Endothelial cell (in vitro differentiated cells): ENCODE measurements at regions not wholly inside any gene's neighbourhood (a gene's known extent, or its start where the extent isn't known, plus 50 kb on each side); places are given as distances from the start of the nearest gene placed in this dataset.

Experiments used
- DNase-seq: peaks from one replicate; pipeline ENCODE4 v3.0.0; 2021; ENCODE audit warnings: low spot score
- H3K27ac Mint-ChIP-seq: one replicate; pipeline ENCODE4 v1.8.0; 2021; ENCODE audit warnings: mixed read lengths, inconsistent platforms; ENCODE audit not compliant: unreplicated experiment
- H3K27me3 Mint-ChIP-seq: one replicate; pipeline ENCODE4 v1.8.0; 2021; ENCODE audit warnings: mild to moderate bottlenecking, moderate library complexity, mixed read lengths, inconsistent platforms; ENCODE audit not compliant: unreplicated experiment
- H3K36me3 Mint-ChIP-seq: one replicate; pipeline ENCODE4 v1.8.0; 2021; ENCODE audit warnings: mild to moderate bottlenecking, low read depth, mixed read lengths, inconsistent platforms; ENCODE audit not compliant: unreplicated experiment
- H3K4me1 Mint-ChIP-seq: one replicate; pipeline ENCODE4 v1.8.0; 2021; ENCODE audit warnings: mild to moderate bottlenecking, mixed read lengths, inconsistent platforms; ENCODE audit not compliant: unreplicated experiment
- H3K4me3 Mint-ChIP-seq: one replicate; pipeline ENCODE4 v1.8.0; 2021; ENCODE audit warnings: mild to moderate bottlenecking, mixed read lengths, inconsistent platforms; ENCODE audit not compliant: unreplicated experiment
- H3K9me3 Mint-ChIP-seq: one replicate; pipeline ENCODE4 v1.8.0; 2021; ENCODE audit warnings: mixed read lengths, inconsistent platforms; ENCODE audit not compliant: unreplicated experiment
- TF ChIP-seq, protein P1 (sequence below): fragments of 200-600 bp; sonication (generic); IDR thresholded peaks from one replicate; pipeline ENCODE4 v1.5.0; 2021; ENCODE audit warnings: antibody characterized with exemption; ENCODE audit not compliant: unreplicated experiment

GRCh38 chr12:72966684-72967083 is 694.5 kb downstream of the TRHDE start:
- H3K4me3 Mint-ChIP-seq = no peak overlapping the region
- no peaks in the 10 kb centered on the region for H3K9me3 Mint-ChIP-seq
- no peak overlapping the region for H3K27ac Mint-ChIP-seq
- TF ChIP-seq, protein P1, sequence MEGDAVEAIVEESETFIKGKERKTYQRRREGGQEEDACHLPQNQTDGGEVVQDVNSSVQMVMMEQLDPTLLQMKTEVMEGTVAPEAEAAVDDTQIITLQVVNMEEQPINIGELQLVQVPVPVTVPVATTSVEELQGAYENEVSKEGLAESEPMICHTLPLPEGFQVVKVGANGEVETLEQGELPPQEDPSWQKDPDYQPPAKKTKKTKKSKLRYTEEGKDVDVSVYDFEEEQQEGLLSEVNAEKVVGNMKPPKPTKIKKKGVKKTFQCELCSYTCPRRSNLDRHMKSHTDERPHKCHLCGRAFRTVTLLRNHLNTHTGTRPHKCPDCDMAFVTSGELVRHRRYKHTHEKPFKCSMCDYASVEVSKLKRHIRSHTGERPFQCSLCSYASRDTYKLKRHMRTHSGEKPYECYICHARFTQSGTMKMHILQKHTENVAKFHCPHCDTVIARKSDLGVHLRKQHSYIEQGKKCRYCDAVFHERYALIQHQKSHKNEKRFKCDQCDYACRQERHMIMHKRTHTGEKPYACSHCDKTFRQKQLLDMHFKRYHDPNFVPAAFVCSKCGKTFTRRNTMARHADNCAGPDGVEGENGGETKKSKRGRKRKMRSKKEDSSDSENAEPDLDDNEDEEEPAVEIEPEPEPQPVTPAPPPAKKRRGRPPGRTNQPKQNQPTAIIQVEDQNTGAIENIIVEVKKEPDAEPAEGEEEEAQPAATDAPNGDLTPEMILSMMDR = no peak
- H3K36me3 Mint-ChIP-seq = no peaks in the 10 kb centered on the region
- no peak for DNase-seq
- peaks cover 1% of the 10 kb centered on the region for H3K27me3 Mint-ChIP-seq
- H3K4me1 Mint-ChIP-seq = no peaks in the 10 kb centered on the region

GRCh38 chr12:72974954-72975555 is 702.9 kb downstream of the TRHDE start:
- TF ChIP-seq, protein P1 = no peak
- Mint-ChIP-seq H3K4me1 (no peaks in the 10 kb centered on the region), H3K36me3 (no peaks in the 10 kb centered on the region), H3K4me3 (no peak overlapping the region), H3K27ac (no peak overlapping the region), H3K9me3 (peaks cover 5% of the 10 kb centered on the region), H3K27me3 (no peaks in the 10 kb centered on the region)
- DNase-seq = no peak

DNA sequence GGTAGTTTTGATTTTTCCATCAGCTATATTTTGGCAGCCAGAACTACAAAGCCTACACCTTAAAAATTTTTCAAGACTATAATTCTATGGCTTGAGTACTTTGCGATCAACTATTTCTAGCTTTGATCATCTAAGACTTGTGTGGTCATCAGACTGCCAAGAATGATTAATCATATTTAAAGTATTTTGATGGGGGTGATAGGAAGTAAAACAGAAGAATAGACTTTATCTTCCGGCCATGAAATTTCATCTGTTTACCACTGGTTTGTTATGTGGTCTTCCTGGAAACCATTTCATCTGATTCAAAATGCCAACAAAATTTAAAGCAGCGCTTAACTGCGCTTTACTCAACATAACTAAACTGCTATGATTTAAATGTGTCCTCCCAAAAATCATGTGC is 706.8 kb downstream of the TRHDE start:
- Mint-ChIP-seq H3K36me3 (no peaks in the 10 kb centered on the region), H3K9me3 (peaks cover 5% of the 10 kb centered on the region), H3K27me3 (no peaks in the 10 kb centered on the region), H3K4me3 (no peak overlapping the region), H3K4me1 (no peaks in the 10 kb centered on the region), H3K27ac (no peak overlapping the region)
- DNase-seq = no peak
- TF ChIP-seq, protein P1 = no peak

GRCh38 chr12:72982356-72982755 is 710.2 kb downstream of the TRHDE start:
- Mint-ChIP-seq H3K27ac (no peak overlapping the region), H3K4me3 (no peak overlapping the region), H3K9me3 (no peaks in the 10 kb centered on the region), H3K4me1 (no peaks in the 10 kb centered on the region), H3K36me3 (no peaks in the 10 kb centered on the region), H3K27me3 (no peaks in the 10 kb centered on the region)
- no peak for DNase-seq
- TF ChIP-seq, protein P1 = no peak

DNA sequence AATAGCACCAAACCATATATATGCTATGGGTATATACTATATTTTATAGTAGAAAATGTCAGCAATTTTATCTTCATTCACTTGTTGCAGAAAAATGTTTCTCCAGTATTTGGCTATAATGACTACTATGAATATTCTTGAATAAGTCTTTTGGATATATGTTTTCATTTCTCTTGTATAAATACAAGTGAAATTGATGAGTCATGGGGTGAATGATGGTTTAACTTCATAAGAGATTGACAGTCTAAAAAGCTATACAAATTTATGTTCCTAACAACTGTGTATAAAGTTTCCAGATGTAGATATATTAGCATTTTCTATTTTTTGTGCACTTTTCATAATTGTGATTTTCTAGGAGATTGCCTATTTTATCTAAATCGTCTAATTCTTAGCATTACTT is 714.8 kb downstream of the TRHDE start:
- Mint-ChIP-seq H3K27ac (no peak overlapping the region), H3K9me3 (no peaks in the 10 kb centered on the region), H3K36me3 (no peaks in the 10 kb centered on the region), H3K4me3 (no peak overlapping the region), H3K4me1 (no peaks in the 10 kb centered on the region), H3K27me3 (no peaks in the 10 kb centered on the region)
- DNase-seq = no peak
- TF ChIP-seq, protein P1 = no peak
